ENCODE measurements at regions not wholly inside any gene's neighbourhood (a gene's known extent, or its start where the extent isn't known, plus 50 kb on each side); places are given as distances from the start of the nearest gene placed in this dataset.
"Not testable (repeated sequence)": the region's sequence is repeated elsewhere in the genome, so short reads cannot be mapped to it uniquely, and the experiment has no call there.

GRCh38 chr3:17823036-17823435 lies 80.6 kb upstream of the TBC1D5 start:
- no peak for DNase-seq (ENCODE audit: low read depth, low spot score)
- H3K4me3 ChIP-seq (ENCODE audit: insufficient read length, low read depth): no peak overlapping the region
- TF ChIP-seq SUZ12 (IDR thresholded peaks at IDR 0.05; ENCODE audit: extremely low read depth, insufficient read depth, insufficient read length) (no peak), ZNF274 (IDR thresholded peaks at IDR 0.05; ENCODE audit: low read depth, low read length) (no peak), YY1 (IDR thresholded peaks at IDR 0.05; ENCODE audit: insufficient read depth, insufficient read length) (no peak)

GRCh38 chr3:17820704-17821103 lies 78.3 kb upstream of the TBC1D5 start:
- no peaks in the 10 kb centered on the region for H3K4me1 ChIP-seq (ENCODE audit: insufficient read depth, insufficient read length)

More at GRCh38 chr3:17823036-17823435, 80.6 kb upstream of the TBC1D5 start:
- Histone ChIP-seq H3K9ac (ENCODE audit: insufficient read length, low read depth) (no peak overlapping the region), H3K9me3 (ENCODE audit: insufficient read depth, low read length) (peaks cover 10% of the 10 kb centered on the region), H3K36me3 (ENCODE audit: insufficient read depth, insufficient read length, low read length) (no peaks in the 10 kb centered on the region), H3K4me1 (ENCODE audit: insufficient read depth, insufficient read length) (no peaks in the 10 kb centered on the region), H3K27me3 (ENCODE audit: insufficient read depth, insufficient read length) (no peaks in the 10 kb centered on the region)

GRCh38 chr3:17820275-17820674 lies 77.8 kb upstream of the TBC1D5 start:
- TF ChIP-seq YY1 (IDR thresholded peaks at IDR 0.05; ENCODE audit: insufficient read depth, insufficient read length): no peak
- Histone ChIP-seq H3K36me3 (ENCODE audit: insufficient read depth, insufficient read length, low read length) (no peaks in the 10 kb centered on the region), H3K4me1 (ENCODE audit: insufficient read depth, insufficient read length) (no peaks in the 10 kb centered on the region), H3K4me3 (ENCODE audit: insufficient read length, low read depth) (no peak overlapping the region), H3K27me3 (ENCODE audit: insufficient read depth, insufficient read length) (no peaks in the 10 kb centered on the region), H3K9me3 (ENCODE audit: insufficient read depth, low read length) (peaks cover 18% of the 10 kb centered on the region), H3K9ac (ENCODE audit: insufficient read length, low read depth) (no peak overlapping the region)
- DNase-seq (ENCODE audit: low read depth, low spot score): no peak

More at GRCh38 chr3:17820704-17821103, 78.3 kb upstream of the TBC1D5 start:
- no peak for TF ChIP-seq SUZ12 (IDR thresholded peaks at IDR 0.05; ENCODE audit: extremely low read depth, insufficient read depth, insufficient read length)
- no peak for TF ChIP-seq YY1 (IDR thresholded peaks at IDR 0.05; ENCODE audit: insufficient read depth, insufficient read length)
- TF ChIP-seq ZNF274 (IDR thresholded peaks at IDR 0.05; ENCODE audit: low read depth, low read length): no peak
- no peak overlapping the region for H3K9ac ChIP-seq (ENCODE audit: insufficient read length, low read depth)
- no peaks in the 10 kb centered on the region for H3K27me3 ChIP-seq (ENCODE audit: insufficient read depth, insufficient read length)
- no peak overlapping the region for H3K4me3 ChIP-seq (ENCODE audit: insufficient read length, low read depth)
- H3K9me3 ChIP-seq (ENCODE audit: insufficient read depth, low read length): peaks cover 18% of the 10 kb centered on the region
- no peak for DNase-seq (ENCODE audit: low read depth, low spot score)
- no peaks in the 10 kb centered on the region for H3K36me3 ChIP-seq (ENCODE audit: insufficient read depth, insufficient read length, low read length)

- not testable (repeated sequence) for H3K27me3 ChIP-seq (ENCODE audit: insufficient read depth, insufficient read length); H3K36me3 ChIP-seq (ENCODE audit: insufficient read depth, insufficient read length, low read length); H3K4me1 ChIP-seq (ENCODE audit: insufficient read depth, insufficient read length)
Measured at GRCh38 chr3:17817973-17818372, 75.5 kb upstream of the TBC1D5 start.

GRCh38 chr3:17817545-17817944 lies 75.1 kb upstream of the TBC1D5 start:
- no peaks in the 10 kb centered on the region for H3K4me1 ChIP-seq (ENCODE audit: insufficient read depth, insufficient read length)
- no peak overlapping the region for H3K4me3 ChIP-seq (ENCODE audit: insufficient read length, low read depth)
- no peaks in the 10 kb centered on the region for H3K36me3 ChIP-seq (ENCODE audit: insufficient read depth, insufficient read length, low read length)
- H3K27me3 ChIP-seq (ENCODE audit: insufficient read depth, insufficient read length): no peaks in the 10 kb centered on the region
- TF ChIP-seq ZNF274 (IDR thresholded peaks at IDR 0.05; ENCODE audit: low read depth, low read length) (no peak), SUZ12 (IDR thresholded peaks at IDR 0.05; ENCODE audit: extremely low read depth, insufficient read depth, insufficient read length) (no peak), YY1 (IDR thresholded peaks at IDR 0.05; ENCODE audit: insufficient read depth, insufficient read length) (no peak)
- peaks cover 18% of the 10 kb centered on the region for H3K9me3 ChIP-seq (ENCODE audit: insufficient read depth, low read length)
- no peak overlapping the region for H3K9ac ChIP-seq (ENCODE audit: insufficient read length, low read depth)
- DNase-seq (ENCODE audit: low read depth, low spot score): no peak

More at GRCh38 chr3:17817973-17818372, 75.5 kb upstream of the TBC1D5 start:
- not testable (repeated sequence) for H3K9ac ChIP-seq (ENCODE audit: insufficient read length, low read depth); DNase-seq (ENCODE audit: low read depth, low spot score); H3K4me3 ChIP-seq (ENCODE audit: insufficient read length, low read depth)
- peaks cover 18% of the 10 kb centered on the region for H3K9me3 ChIP-seq (ENCODE audit: insufficient read depth, low read length)

GRCh38 chr3:17816839-17817238 lies 74.4 kb upstream of the TBC1D5 start:
- H3K27me3 ChIP-seq (ENCODE audit: insufficient read depth, insufficient read length); H3K4me3 ChIP-seq (ENCODE audit: insufficient read length, low read depth); DNase-seq (ENCODE audit: low read depth, low spot score); H3K4me1 ChIP-seq (ENCODE audit: insufficient read depth, insufficient read length); H3K36me3 ChIP-seq (ENCODE audit: insufficient read depth, insufficient read length, low read length); H3K9ac ChIP-seq (ENCODE audit: insufficient read length, low read depth): not testable (repeated sequence)
- peaks cover 18% of the 10 kb centered on the region for H3K9me3 ChIP-seq (ENCODE audit: insufficient read depth, low read length)

- H3K9ac ChIP-seq (ENCODE audit: insufficient read length, low read depth); H3K4me1 ChIP-seq (ENCODE audit: insufficient read depth, insufficient read length); H3K9me3 ChIP-seq (ENCODE audit: insufficient read depth, low read length); H3K36me3 ChIP-seq (ENCODE audit: insufficient read depth, insufficient read length, low read length); H3K4me3 ChIP-seq (ENCODE audit: insufficient read length, low read depth); H3K27me3 ChIP-seq (ENCODE audit: insufficient read depth, insufficient read length); DNase-seq (ENCODE audit: low read depth, low spot score): not testable (repeated sequence)
Measured at GRCh38 chr3:17812328-17812727, 69.9 kb upstream of the TBC1D5 start.

GRCh38 chr3:17811646-17812045 lies 69.2 kb upstream of the TBC1D5 start:
- H3K36me3 ChIP-seq (ENCODE audit: insufficient read depth, insufficient read length, low read length): no peaks in the 10 kb centered on the region
- no peak for DNase-seq (ENCODE audit: low read depth, low spot score)
- H3K27me3 ChIP-seq (ENCODE audit: insufficient read depth, insufficient read length): no peaks in the 10 kb centered on the region
- no peaks in the 10 kb centered on the region for H3K9me3 ChIP-seq (ENCODE audit: insufficient read depth, low read length)
- no peak overlapping the region for H3K9ac ChIP-seq (ENCODE audit: insufficient read length, low read depth)
- no peaks in the 10 kb centered on the region for H3K4me1 ChIP-seq (ENCODE audit: insufficient read depth, insufficient read length)
- TF ChIP-seq YY1 (IDR thresholded peaks at IDR 0.05; ENCODE audit: insufficient read depth, insufficient read length) (no peak), SUZ12 (IDR thresholded peaks at IDR 0.05; ENCODE audit: extremely low read depth, insufficient read depth, insufficient read length) (no peak), ZNF274 (IDR thresholded peaks at IDR 0.05; ENCODE audit: low read depth, low read length) (no peak)
- no peak overlapping the region for H3K4me3 ChIP-seq (ENCODE audit: insufficient read length, low read depth)
